ENCODE measurements at regions not wholly inside any gene's neighbourhood (a gene's known extent, or its start where the extent isn't known, plus 50 kb on each side); places are given as distances from the start of the nearest gene placed in this dataset. TPM values are rescaled to one million over a fixed set of nuclear protein-coding genes. Genes with fewer than 3 reads are reported as not detected.

GRCh38 chr4:86542319-86543027 lies 51.6 kb upstream of the PTPN13 start:
- Mint-ChIP-seq H3K9me3 (ENCODE audit: low read depth) (no peaks in the 10 kb centered on the region), H3K27ac (ENCODE audit: unreplicated experiment) (no peak overlapping the region), H3K36me3 (ENCODE audit: low read depth) (no peaks in the 10 kb centered on the region), H3K4me3 (ENCODE audit: unreplicated experiment) (no peak overlapping the region), H3K27me3 (ENCODE audit: low read depth) (no peaks in the 10 kb centered on the region), H3K4me1 (ENCODE audit: low read depth) (peaks cover 14% of the 10 kb centered on the region)
- DNase-seq (ENCODE audit: low spot score): no peak
- TF ChIP-seq CTCF (IDR thresholded peaks at IDR 0.05): no peak

GRCh38 chr4:86543080-86543479 lies 51.0 kb upstream of the PTPN13 start:
- Mint-ChIP-seq H3K4me3 (ENCODE audit: unreplicated experiment) (no peak overlapping the region), H3K4me1 (ENCODE audit: low read depth) (peaks cover 14% of the 10 kb centered on the region), H3K36me3 (ENCODE audit: low read depth) (no peaks in the 10 kb centered on the region), H3K9me3 (ENCODE audit: low read depth) (no peaks in the 10 kb centered on the region), H3K27ac (ENCODE audit: unreplicated experiment) (no peak overlapping the region), H3K27me3 (ENCODE audit: low read depth) (no peaks in the 10 kb centered on the region)
- TF ChIP-seq CTCF (IDR thresholded peaks at IDR 0.05): no peak
- no peak for DNase-seq (ENCODE audit: low spot score)

- Mint-ChIP-seq H3K27me3 (ENCODE audit: low read depth) (no peaks in the 10 kb centered on the region), H3K27ac (ENCODE audit: unreplicated experiment) (no peak overlapping the region), H3K9me3 (ENCODE audit: low read depth) (no peaks in the 10 kb centered on the region), H3K36me3 (ENCODE audit: low read depth) (no peaks in the 10 kb centered on the region), H3K4me3 (ENCODE audit: unreplicated experiment) (no peak overlapping the region), H3K4me1 (ENCODE audit: low read depth) (peaks cover 14% of the 10 kb centered on the region)
- TF ChIP-seq CTCF (IDR thresholded peaks at IDR 0.05): no peak
- no peak for DNase-seq (ENCODE audit: low spot score)
Observed at GRCh38 chr4:86543560-86544309, 50.4 kb upstream of the PTPN13 start.

GRCh38 chr4:86544310-86544966 lies 49.7 kb upstream of the PTPN13 start:
- no peaks in the 10 kb centered on the region for H3K36me3 Mint-ChIP-seq (ENCODE audit: low read depth)
- H3K27me3 Mint-ChIP-seq (ENCODE audit: low read depth): no peaks in the 10 kb centered on the region
- H3K4me1 Mint-ChIP-seq (ENCODE audit: low read depth): peaks cover 14% of the 10 kb centered on the region
- H3K4me3 Mint-ChIP-seq (ENCODE audit: unreplicated experiment): no peak overlapping the region
- no peak for TF ChIP-seq CTCF (IDR thresholded peaks at IDR 0.05)
- H3K27ac Mint-ChIP-seq (ENCODE audit: unreplicated experiment): no peak overlapping the region
- H3K9me3 Mint-ChIP-seq (ENCODE audit: low read depth): no peaks in the 10 kb centered on the region
- no peak for DNase-seq (ENCODE audit: low spot score)

Small RNA genes in the stretch of these regions (microRNA-seq; reads per million reads assigned to microRNA genes)
- not detected for gene MIR4452 (ENCODE audit: borderline number of aligned reads)

Data from chondrocyte (in vitro differentiated cells).